ENCODE measurements at regions not wholly inside any gene's neighbourhood (a gene's known extent, or its start where the extent isn't known, plus 50 kb on each side); places are given as distances from the start of the nearest gene placed in this dataset.

DNA sequence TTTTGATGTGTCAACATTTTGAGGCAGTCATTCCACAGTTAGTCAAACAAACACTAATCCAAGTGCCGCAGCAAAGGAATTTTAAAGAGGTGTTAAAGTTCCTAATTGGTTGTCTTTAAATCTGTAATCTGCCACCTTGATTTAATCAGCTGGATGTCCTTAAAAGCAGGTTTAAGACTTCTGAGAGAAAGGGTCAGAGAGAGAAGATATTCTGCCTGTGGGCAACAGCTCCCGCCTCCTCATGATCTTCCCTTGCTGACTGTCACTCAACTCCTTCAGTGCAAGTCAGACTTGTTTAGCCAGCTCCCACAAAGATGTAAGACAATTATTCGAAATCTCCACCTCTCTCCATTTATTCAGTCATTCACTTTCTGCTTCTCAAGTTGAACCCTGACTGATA, 92.6 kb upstream of the MYRIP start:
- 79 to 87% (median 83%) methylated on average over 3 of the region's 3 CpGs for WGBS, 5 donors
- intact Hi-C loops (cut with DNase I; ENCODE audit: low total_unique reads) = no loop called here
- no peak for DNase-seq

DNA sequence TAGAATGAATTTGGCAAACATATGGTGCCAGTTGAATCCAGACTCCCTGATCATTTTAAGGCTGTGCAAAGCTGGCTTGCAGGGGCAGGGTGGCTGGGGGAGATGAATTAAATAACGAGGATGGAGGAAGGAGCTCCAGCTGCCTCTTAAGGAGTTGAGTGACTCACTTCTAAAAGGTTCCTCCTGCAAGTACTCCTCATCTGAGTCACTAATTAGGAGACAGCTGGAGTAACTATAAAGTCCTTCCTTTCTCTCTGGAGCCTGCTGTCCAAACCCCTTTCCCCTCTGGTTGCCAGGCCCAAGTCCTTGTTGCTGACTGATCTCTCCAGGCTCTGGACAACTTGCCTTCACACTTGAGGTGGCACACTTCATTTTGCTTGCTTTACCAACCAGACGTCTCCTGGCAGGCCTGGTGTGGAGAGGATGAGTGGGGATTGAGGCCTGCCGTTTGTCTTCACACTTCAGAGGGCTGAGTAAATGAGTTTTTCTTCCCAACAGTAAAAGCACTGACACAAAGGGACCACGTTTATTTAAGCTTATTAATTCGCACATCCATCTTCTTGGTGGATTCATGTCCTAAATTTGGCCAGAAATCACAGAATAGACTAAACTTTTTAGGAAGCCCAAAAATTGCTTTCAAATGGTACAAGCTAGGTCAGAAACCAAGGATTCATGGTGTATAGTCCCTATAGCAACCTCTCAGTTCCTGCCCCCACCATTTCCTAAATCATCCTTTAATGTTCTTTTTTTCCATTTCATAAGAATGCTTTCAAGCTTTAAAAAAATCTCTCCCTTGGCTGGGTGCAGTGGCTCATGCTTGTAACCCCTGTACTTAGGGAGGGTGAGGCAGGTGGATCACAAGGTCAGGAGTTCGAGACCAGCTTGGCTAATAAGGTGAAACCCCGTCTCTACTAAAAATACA, 90.5 kb upstream of the MYRIP start:
- H3K4me3 ChIP-seq = no peak overlapping the region
- H3K9me3 ChIP-seq = no peaks in the 10 kb centered on the region
- no peaks in the 10 kb centered on the region for H3K4me1 ChIP-seq
- no peak overlapping the region for H3K27ac ChIP-seq
- no peaks in the 10 kb centered on the region for H3K36me3 ChIP-seq
- no peaks in the 10 kb centered on the region for H3K27me3 ChIP-seq (replicated peaks in 1 of 7)
- intact Hi-C loops (cut with DNase I; ENCODE audit: low total_unique reads) = no loop called here
- 69 to 87% (median 79%) methylated on average over 7 of the region's 7 CpGs for WGBS, 5 donors
- TF ChIP-seq, protein P1, sequence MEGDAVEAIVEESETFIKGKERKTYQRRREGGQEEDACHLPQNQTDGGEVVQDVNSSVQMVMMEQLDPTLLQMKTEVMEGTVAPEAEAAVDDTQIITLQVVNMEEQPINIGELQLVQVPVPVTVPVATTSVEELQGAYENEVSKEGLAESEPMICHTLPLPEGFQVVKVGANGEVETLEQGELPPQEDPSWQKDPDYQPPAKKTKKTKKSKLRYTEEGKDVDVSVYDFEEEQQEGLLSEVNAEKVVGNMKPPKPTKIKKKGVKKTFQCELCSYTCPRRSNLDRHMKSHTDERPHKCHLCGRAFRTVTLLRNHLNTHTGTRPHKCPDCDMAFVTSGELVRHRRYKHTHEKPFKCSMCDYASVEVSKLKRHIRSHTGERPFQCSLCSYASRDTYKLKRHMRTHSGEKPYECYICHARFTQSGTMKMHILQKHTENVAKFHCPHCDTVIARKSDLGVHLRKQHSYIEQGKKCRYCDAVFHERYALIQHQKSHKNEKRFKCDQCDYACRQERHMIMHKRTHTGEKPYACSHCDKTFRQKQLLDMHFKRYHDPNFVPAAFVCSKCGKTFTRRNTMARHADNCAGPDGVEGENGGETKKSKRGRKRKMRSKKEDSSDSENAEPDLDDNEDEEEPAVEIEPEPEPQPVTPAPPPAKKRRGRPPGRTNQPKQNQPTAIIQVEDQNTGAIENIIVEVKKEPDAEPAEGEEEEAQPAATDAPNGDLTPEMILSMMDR (IDR thresholded peaks at IDR 0.05 in 8 of 11, conservative IDR thresholded peaks at IDR 0.05 in 3 of 11) = no peak
- TF ChIP-seq POLR2A (IDR thresholded peaks at IDR 0.05) (no peak), POLR2AphosphoS5 (IDR thresholded peaks at IDR 0.05) (no peak)
- no peak for DNase-seq

More for the DNA sequence above, 92.6 kb upstream of the MYRIP start:
- Histone ChIP-seq H3K9me3 (no peaks in the 10 kb centered on the region), H3K4me1 (no peaks in the 10 kb centered on the region), H3K36me3 (no peaks in the 10 kb centered on the region), H3K27me3 (replicated peaks in 1 of 7) (no peaks in the 10 kb centered on the region), H3K4me3 (no peak overlapping the region), H3K27ac (no peak overlapping the region)
- TF ChIP-seq POLR2AphosphoS5 (IDR thresholded peaks at IDR 0.05) (no peak), POLR2A (IDR thresholded peaks at IDR 0.05) (no peak)
- TF ChIP-seq, protein P1 (IDR thresholded peaks at IDR 0.05 in 8 of 11, conservative IDR thresholded peaks at IDR 0.05 in 3 of 11) = no peak

DNA sequence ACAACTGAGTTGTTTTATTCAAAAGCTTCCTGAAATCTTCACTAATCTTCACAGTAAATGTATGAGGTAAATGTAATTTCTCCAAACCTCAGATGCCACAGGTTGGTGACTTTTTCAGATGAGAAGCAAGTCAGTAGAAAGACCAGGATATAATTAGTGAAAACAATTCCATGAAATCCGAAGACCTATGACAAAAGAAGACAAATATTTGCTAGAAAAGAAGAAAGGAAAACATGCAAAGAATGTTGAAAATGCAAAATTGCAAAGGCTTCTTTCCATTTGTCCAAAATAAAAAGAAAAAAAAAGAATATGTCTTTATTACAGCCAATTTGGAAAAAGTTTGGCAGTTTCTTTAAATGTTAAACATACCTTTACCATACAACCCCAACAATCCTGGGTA, 88.3 kb upstream of the MYRIP start:
- H3K27ac ChIP-seq = no peak overlapping the region
- DNase-seq = no peak
- H3K27me3 ChIP-seq (replicated peaks in 1 of 7) = no peaks in the 10 kb centered on the region
- no peaks in the 10 kb centered on the region for H3K36me3 ChIP-seq
- TF ChIP-seq POLR2AphosphoS5 (IDR thresholded peaks at IDR 0.05) = no peak
- TF ChIP-seq, protein P1 (IDR thresholded peaks at IDR 0.05 in 8 of 11, conservative IDR thresholded peaks at IDR 0.05 in 3 of 11) = no peak
- no peak for TF ChIP-seq POLR2A (IDR thresholded peaks at IDR 0.05)
- intact Hi-C loops (cut with DNase I; ENCODE audit: low total_unique reads) = loop anchor here (5.0 kb wide), 1 partner anchor 456 kb away; no protein-coding TSS in a partner anchor
- H3K9me3 ChIP-seq = no peaks in the 10 kb centered on the region
- H3K4me3 ChIP-seq = no peak overlapping the region
- 64 to 78% (median 69%) methylated on average over 1 of the region's 1 CpG for WGBS, 5 donors
- H3K4me1 ChIP-seq = no peaks in the 10 kb centered on the region

DNA sequence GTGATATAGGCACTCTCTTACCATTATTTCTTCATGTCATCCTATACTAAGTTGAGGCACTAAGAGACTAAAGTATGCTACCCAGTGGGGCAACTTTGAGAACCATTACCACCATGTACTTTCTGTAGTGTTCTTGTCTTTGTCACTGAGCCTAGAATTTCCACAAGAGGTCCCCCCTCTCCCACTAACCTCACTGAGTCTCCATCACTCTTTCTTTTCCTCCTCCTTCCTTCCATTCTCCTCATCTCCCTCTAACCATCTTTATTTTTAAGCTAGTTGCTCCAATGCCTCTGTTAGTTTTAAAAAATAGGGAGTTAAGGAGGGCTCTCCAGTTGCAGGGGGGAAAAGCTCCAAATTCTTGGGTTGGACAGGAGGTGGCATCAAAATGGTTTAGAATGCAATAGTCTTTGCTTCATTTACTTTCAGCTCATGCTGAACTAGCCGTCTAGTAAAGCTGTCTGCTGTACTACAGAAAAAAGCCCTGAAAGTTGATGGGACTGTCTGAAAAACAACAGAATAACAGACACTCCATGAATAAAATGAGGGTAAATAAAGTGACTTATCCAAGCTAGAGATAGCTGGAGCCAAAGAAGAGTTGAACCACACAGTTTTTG, 85.1 kb upstream of the MYRIP start:
- H3K27ac ChIP-seq = no peak overlapping the region
- WGBS, 5 donors = 29 to 54% (median 48%) methylated on average over 1 of the region's 1 CpG
- no peak overlapping the region for H3K4me3 ChIP-seq
- DNase-seq = no peak
- H3K36me3 ChIP-seq = no peaks in the 10 kb centered on the region
- H3K27me3 ChIP-seq (replicated peaks in 1 of 7) = no peaks in the 10 kb centered on the region
- TF ChIP-seq POLR2A (IDR thresholded peaks at IDR 0.05) (no peak), POLR2AphosphoS5 (IDR thresholded peaks at IDR 0.05) (no peak)
- TF ChIP-seq, protein P1 (IDR thresholded peaks at IDR 0.05 in 8 of 11, conservative IDR thresholded peaks at IDR 0.05 in 3 of 11) = peak in 7 of 11 experiments; percentile 18 to 68 (median 44)
- H3K4me1 ChIP-seq = no peaks in the 10 kb centered on the region
- no peaks in the 10 kb centered on the region for H3K9me3 ChIP-seq
- intact Hi-C loops (cut with DNase I; ENCODE audit: low total_unique reads) = loop anchor here (5.0 kb wide), 1 partner anchor 453 kb away; no protein-coding TSS in a partner anchor

All from spleen (tissue), 11 donors.